ENCODE measurements at regions not wholly inside any gene's neighbourhood (a gene's known extent, or its start where the extent isn't known, plus 50 kb on each side); places are given as distances from the start of the nearest gene placed in this dataset.
A peak's percentile ranks its signal among the peaks of the same experiment; 100 is the strongest.

- H3K27ac ChIP-seq (ENCODE audit: low read depth, low read length): no peak overlapping the region
- H3K36me3 ChIP-seq (ENCODE audit: insufficient read depth, low read length): no peaks in the 10 kb centered on the region
- H2AFZ ChIP-seq (ENCODE audit: low read length): no peak overlapping the region
- H3K9me3 ChIP-seq (ENCODE audit: low read depth, low read length): no peaks in the 10 kb centered on the region
- H3K27me3 ChIP-seq (ENCODE audit: insufficient read depth, low read length): no peaks in the 10 kb centered on the region
- H3K4me1 ChIP-seq (ENCODE audit: insufficient read depth, low read length): peaks cover 11% of the 10 kb centered on the region
- H3K4me3 ChIP-seq (ENCODE audit: insufficient read depth, low read length): no peak overlapping the region
- no peaks in the 10 kb centered on the region for H4K20me1 ChIP-seq (ENCODE audit: insufficient read depth, low read length)
- no peak overlapping the region for H3K4me2 ChIP-seq (ENCODE audit: insufficient read depth, low read length)
- no peaks in the 10 kb centered on the region for H3K79me2 ChIP-seq (ENCODE audit: insufficient read depth, low read length)
- no peak for DNase-seq (ENCODE audit: insufficient read length, low spot score, missing footprints)
- TF ChIP-seq CTCF (IDR thresholded peaks at IDR 0.05; ENCODE audit: extremely low read depth, low read depth, low read length): no peak
These were observed 259.7 kb downstream of the HGF start for GRCh38 chr7:81510122-81510521.

GRCh38 chr7:81507221-81507620 lies 262.6 kb downstream of the HGF start:
- peak overlapping the region; percentile 65 for H3K27ac ChIP-seq (ENCODE audit: low read depth, low read length)
- H2AFZ ChIP-seq (ENCODE audit: low read length): peak overlapping the region; percentile 37
- DNase-seq (ENCODE audit: insufficient read length, low spot score, missing footprints): no peak
- H3K4me3 ChIP-seq (ENCODE audit: insufficient read depth, low read length): no peak overlapping the region
- no peaks in the 10 kb centered on the region for H3K79me2 ChIP-seq (ENCODE audit: insufficient read depth, low read length)
- H4K20me1 ChIP-seq (ENCODE audit: insufficient read depth, low read length): no peaks in the 10 kb centered on the region
- H3K9me3 ChIP-seq (ENCODE audit: low read depth, low read length): no peaks in the 10 kb centered on the region
- no peak for TF ChIP-seq CTCF (IDR thresholded peaks at IDR 0.05; ENCODE audit: extremely low read depth, low read depth, low read length)
- H3K36me3 ChIP-seq (ENCODE audit: insufficient read depth, low read length): no peaks in the 10 kb centered on the region
- H3K4me2 ChIP-seq (ENCODE audit: insufficient read depth, low read length): peak overlapping the region; percentile 45
- H3K4me1 ChIP-seq (ENCODE audit: insufficient read depth, low read length): peaks cover 11% of the 10 kb centered on the region
- no peaks in the 10 kb centered on the region for H3K27me3 ChIP-seq (ENCODE audit: insufficient read depth, low read length)

- Histone ChIP-seq H3K36me3 (ENCODE audit: insufficient read depth, low read length) (no peaks in the 10 kb centered on the region), H3K4me3 (ENCODE audit: insufficient read depth, low read length) (no peak overlapping the region), H3K27me3 (ENCODE audit: insufficient read depth, low read length) (no peaks in the 10 kb centered on the region), H3K4me1 (ENCODE audit: insufficient read depth, low read length) (peaks cover 11% of the 10 kb centered on the region), H4K20me1 (ENCODE audit: insufficient read depth, low read length) (no peaks in the 10 kb centered on the region), H3K79me2 (ENCODE audit: insufficient read depth, low read length) (no peaks in the 10 kb centered on the region), H3K27ac (ENCODE audit: low read depth, low read length) (peak overlapping the region; percentile 65), H3K9me3 (ENCODE audit: low read depth, low read length) (no peaks in the 10 kb centered on the region), H3K4me2 (ENCODE audit: insufficient read depth, low read length) (peak overlapping the region; percentile 45), H2AFZ (ENCODE audit: low read length) (peak overlapping the region; percentile 67)
- no peak for TF ChIP-seq CTCF (IDR thresholded peaks at IDR 0.05; ENCODE audit: extremely low read depth, low read depth, low read length)
- no peak for DNase-seq (ENCODE audit: insufficient read length, low spot score, missing footprints)
These were observed 263.2 kb downstream of the HGF start for GRCh38 chr7:81506609-81507008.

- Histone ChIP-seq H3K4me1 (ENCODE audit: insufficient read depth, low read length) (peaks cover 21% of the 10 kb centered on the region), H3K27me3 (ENCODE audit: insufficient read depth, low read length) (no peaks in the 10 kb centered on the region), H4K20me1 (ENCODE audit: insufficient read depth, low read length) (no peaks in the 10 kb centered on the region), H3K36me3 (ENCODE audit: insufficient read depth, low read length) (no peaks in the 10 kb centered on the region), H2AFZ (ENCODE audit: low read length) (no peak overlapping the region), H3K79me2 (ENCODE audit: insufficient read depth, low read length) (no peaks in the 10 kb centered on the region), H3K9me3 (ENCODE audit: low read depth, low read length) (no peaks in the 10 kb centered on the region), H3K27ac (ENCODE audit: low read depth, low read length) (no peak overlapping the region), H3K4me2 (ENCODE audit: insufficient read depth, low read length) (no peak overlapping the region), H3K4me3 (ENCODE audit: insufficient read depth, low read length) (no peak overlapping the region)
- no peak for DNase-seq (ENCODE audit: insufficient read length, low spot score, missing footprints)
- TF ChIP-seq CTCF (IDR thresholded peaks at IDR 0.05; ENCODE audit: extremely low read depth, low read depth, low read length): no peak
These were observed 266.1 kb downstream of the HGF start for GRCh38 chr7:81503771-81504170.
